GM23338 (cell line): ENCODE measurements at regions not wholly inside any gene's neighbourhood (a gene's known extent, or its start where the extent isn't known, plus 50 kb on each side); places are given as distances from the start of the nearest gene placed in this dataset.

Experiments
- ATAC-seq: fragments of 200-7000 bp; cut with Tn5 transposase; 3 replicates; pipeline ENCODE4 v1.9.1; 2020
- DNase-seq: peaks from one replicate; pipeline ENCODE4 v3.0.0-alpha.2; 2015; ENCODE audit warnings: low spot score
- H2AFZ ChIP-seq: fragments of 200-600 bp; sonication (generic); 2 replicates; pipeline ENCODE4 v1.8.0; 2016; ENCODE audit warnings: antibody characterized with exemption, mild to moderate bottlenecking, moderate library complexity
- H3F3A ChIP-seq: fragments of 200-600 bp; sonication (generic); replicated peaks from 2 replicates; pipeline ENCODE4 v1.8.0; 2017; ENCODE audit warnings: antibody characterized with exemption, mixed run types, low read depth
- H3K27ac ChIP-seq: fragments of 200-600 bp; sonication (generic); 2 replicates; pipeline ENCODE4 v1.6.1; 2016; ENCODE audit warnings: low read depth
- H3K27me3 ChIP-seq: fragments of 200-600 bp; sonication (generic); 2 replicates; pipeline ENCODE4 v1.8.0; 2016; ENCODE audit warnings: mild to moderate bottlenecking, mixed run types, moderate library complexity; ENCODE audit not compliant: insufficient read depth
- H3K36me3 ChIP-seq: fragments of 200-600 bp; sonication (generic); 2 replicates; pipeline ENCODE4 v1.8.0; 2016; ENCODE audit warnings: mild to moderate bottlenecking; ENCODE audit not compliant: insufficient read depth
- H3K4me1 ChIP-seq: fragments of 200-600 bp; sonication (generic); 2 replicates; pipeline ENCODE4 v1.8.0; 2016; ENCODE audit warnings: mild to moderate bottlenecking, moderate library complexity; ENCODE audit not compliant: insufficient read depth
- H3K4me2 ChIP-seq: fragments of 200-600 bp; sonication (generic); 2 replicates; pipeline ENCODE4 v1.7.1; 2017; ENCODE audit warnings: mixed run types
- H3K4me3 ChIP-seq: fragments of 200-600 bp; sonication (generic); 2 replicates; pipeline ENCODE4 v1.6.1; 2016; ENCODE audit warnings: mixed run types
- H3K79me2 ChIP-seq: fragments of 200-600 bp; sonication (generic); replicated peaks from 2 replicates; pipeline ENCODE4 v1.8.0; 2017; ENCODE audit warnings: mild to moderate bottlenecking; ENCODE audit not compliant: insufficient read depth
- H3K9me2 ChIP-seq: fragments of 200-600 bp; sonication (generic); 2 replicates; pipeline ENCODE4 v1.8.0; 2017; ENCODE audit not compliant: insufficient read depth
- H4K20me1 ChIP-seq: fragments of 200-600 bp; sonication (generic); replicated peaks from 2 replicates; pipeline ENCODE4 v1.8.0; 2017; ENCODE audit warnings: mild to moderate bottlenecking; ENCODE audit not compliant: insufficient read depth
- H3K27ac Mint-ChIP-seq: 2 replicates; pipeline ENCODE4 v1.8.0; 2020; ENCODE audit warnings: inconsistent platforms, mild to moderate bottlenecking, moderate library complexity, mixed read lengths
- H3K27me3 Mint-ChIP-seq: 3 replicates; pipeline ENCODE4 v1.8.0; 2022; ENCODE audit warnings: low read depth, mild to moderate bottlenecking, moderate library complexity, mixed read lengths, inconsistent platforms; ENCODE audit not compliant: insufficient read depth, poor library complexity
- H3K36me3 Mint-ChIP-seq: 3 replicates; pipeline ENCODE4 v1.8.0; 2021; ENCODE audit warnings: low read depth, mild to moderate bottlenecking, inconsistent platforms, moderate library complexity, mixed read lengths
- H3K4me1 Mint-ChIP-seq: 3 replicates; pipeline ENCODE4 v1.8.0; 2020; ENCODE audit warnings: mild to moderate bottlenecking, inconsistent platforms, mixed read lengths
- H3K4me3 Mint-ChIP-seq: 3 replicates; pipeline ENCODE4 v1.8.0; 2021; ENCODE audit warnings: moderate library complexity, mild to moderate bottlenecking, inconsistent platforms, mixed read lengths
- H3K9me3 Mint-ChIP-seq: 3 replicates; pipeline ENCODE4 v1.8.0; 2020; ENCODE audit warnings: moderate library complexity, mild to moderate bottlenecking, inconsistent platforms, mixed read lengths
- CREB1 ChIP-seq: fragments of 250-450 bp; sonication (Bioruptor Pico); IDR thresholded peaks from 2 replicates; pipeline ENCODE4 v1.5.0; 2020; ENCODE audit warnings: low read depth, mild to moderate bottlenecking, moderate library complexity
- EZH2 ChIP-seq: fragments of 200-600 bp; sonication (generic); IDR thresholded peaks from one replicate; pipeline ENCODE4 v1.8.0; 2017; ENCODE audit warnings: antibody characterized with exemption, mild to moderate bottlenecking, low read depth; ENCODE audit not compliant: unreplicated experiment
- EZH2phosphoT487 ChIP-seq: fragments of 200-600 bp; sonication (generic); IDR thresholded peaks from one replicate; pipeline ENCODE4 v1.8.1; 2018; ENCODE audit warnings: antibody characterized with exemption; ENCODE audit not compliant: unreplicated experiment
- JUNB ChIP-seq: IDR thresholded peaks from one replicate; pipeline ENCODE4 v1.6.1; 2016; ENCODE audit warnings: antibody characterized with exemption; ENCODE audit not compliant: unreplicated experiment
- NANOG ChIP-seq: IDR thresholded peaks from 2 replicates; pipeline ENCODE4 v1.6.1; 2016; ENCODE audit warnings: antibody characterized with exemption, borderline replicate concordance
- POLR2AphosphoS5 ChIP-seq: IDR thresholded peaks from 2 replicates; pipeline ENCODE4 v1.6.1; 2016; ENCODE audit warnings: antibody characterized with exemption, low read depth
- STAT1 ChIP-seq: IDR thresholded peaks from one replicate; pipeline ENCODE4 v1.6.1; 2016; ENCODE audit warnings: antibody characterized with exemption; ENCODE audit not compliant: unreplicated experiment
- ZNF114 ChIP-seq: fragments of 250-450 bp; sonication (Bioruptor Pico); IDR thresholded peaks from 2 replicates; pipeline ENCODE4 v1.5.0; 2020; ENCODE audit warnings: mild to moderate bottlenecking, moderate library complexity
- ZNF331 ChIP-seq: fragments of 250-450 bp; sonication (Bioruptor Pico); IDR thresholded peaks from 2 replicates; pipeline ENCODE4 v1.5.0; 2020; ENCODE audit warnings: low read depth, mild to moderate bottlenecking, moderate library complexity
- TF ChIP-seq, protein P1 (sequence below): IDR thresholded peaks from one replicate; pipeline ENCODE4 v1.6.1; 2018; ENCODE audit warnings: antibody characterized with exemption; ENCODE audit not compliant: unreplicated experiment
- TF ChIP-seq, protein P2 (sequence below): IDR thresholded peaks from 2 replicates; pipeline ENCODE4 v1.6.1; 2016; ENCODE audit warnings: antibody characterized with exemption
- TF ChIP-seq, protein P3 (sequence below): fragments of 250-450 bp; sonication (Bioruptor Pico); IDR thresholded peaks from 2 replicates; pipeline ENCODE4 v1.5.0; 2020; ENCODE audit warnings: mild to moderate bottlenecking, moderate library complexity
- TF ChIP-seq, protein P4 (sequence below), 2 experiments: fragments of 200-600 bp in 1 of 2; sonication (generic) in 1 of 2; conservative IDR thresholded peaks; 2 replicates each; pipeline versions ENCODE4 v1.5.1 to v1.6.1; 2016 to 2017; ENCODE audit warnings: antibody characterized with exemption in 2 of 2, low read depth in 2 of 2, mild to moderate bottlenecking in 2 of 2, moderate library complexity in 1 of 2

DNA sequence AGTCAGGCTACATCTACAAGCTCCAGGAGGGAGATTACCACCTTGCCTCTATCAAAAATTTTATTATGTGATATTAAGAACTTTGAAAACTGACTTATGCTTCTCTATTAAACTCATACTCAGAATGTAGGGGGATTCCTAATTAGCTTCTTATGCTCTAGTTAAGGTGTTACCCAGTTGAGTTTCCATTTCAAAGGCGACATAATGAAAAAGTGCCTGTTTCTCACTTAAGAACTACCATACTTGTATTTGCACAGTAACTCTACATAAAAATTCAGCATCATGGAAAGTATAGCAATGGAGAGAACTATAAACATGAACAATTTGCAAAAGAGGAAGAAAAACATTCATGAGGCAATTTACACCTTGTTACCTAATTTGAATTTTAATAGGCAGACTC is 739.1 kb downstream of the ZPLD1 start:
- H3K4me2 ChIP-seq, result no peak overlapping the region
- H3K36me3 ChIP-seq, result no peaks in the 10 kb centered on the region
- DNase-seq, result no peak
- no peak overlapping the region for H3K27ac Mint-ChIP-seq
- H3F3A ChIP-seq, result no peaks in the 10 kb centered on the region
- no peaks in the 10 kb centered on the region for H3K4me1 ChIP-seq
- H3K4me3 ChIP-seq, result no peak overlapping the region
- TF ChIP-seq STAT1 (no peak), ZNF114 (CRISPR knock-in tag) (no peak), EZH2 (no peak), POLR2AphosphoS5 (no peak), NANOG (no peak), JUNB (no peak), ZNF331 (CRISPR knock-in tag) (no peak), CREB1 (CRISPR knock-in tag) (no peak), EZH2phosphoT487 (no peak)
- TF ChIP-seq, protein P1, sequence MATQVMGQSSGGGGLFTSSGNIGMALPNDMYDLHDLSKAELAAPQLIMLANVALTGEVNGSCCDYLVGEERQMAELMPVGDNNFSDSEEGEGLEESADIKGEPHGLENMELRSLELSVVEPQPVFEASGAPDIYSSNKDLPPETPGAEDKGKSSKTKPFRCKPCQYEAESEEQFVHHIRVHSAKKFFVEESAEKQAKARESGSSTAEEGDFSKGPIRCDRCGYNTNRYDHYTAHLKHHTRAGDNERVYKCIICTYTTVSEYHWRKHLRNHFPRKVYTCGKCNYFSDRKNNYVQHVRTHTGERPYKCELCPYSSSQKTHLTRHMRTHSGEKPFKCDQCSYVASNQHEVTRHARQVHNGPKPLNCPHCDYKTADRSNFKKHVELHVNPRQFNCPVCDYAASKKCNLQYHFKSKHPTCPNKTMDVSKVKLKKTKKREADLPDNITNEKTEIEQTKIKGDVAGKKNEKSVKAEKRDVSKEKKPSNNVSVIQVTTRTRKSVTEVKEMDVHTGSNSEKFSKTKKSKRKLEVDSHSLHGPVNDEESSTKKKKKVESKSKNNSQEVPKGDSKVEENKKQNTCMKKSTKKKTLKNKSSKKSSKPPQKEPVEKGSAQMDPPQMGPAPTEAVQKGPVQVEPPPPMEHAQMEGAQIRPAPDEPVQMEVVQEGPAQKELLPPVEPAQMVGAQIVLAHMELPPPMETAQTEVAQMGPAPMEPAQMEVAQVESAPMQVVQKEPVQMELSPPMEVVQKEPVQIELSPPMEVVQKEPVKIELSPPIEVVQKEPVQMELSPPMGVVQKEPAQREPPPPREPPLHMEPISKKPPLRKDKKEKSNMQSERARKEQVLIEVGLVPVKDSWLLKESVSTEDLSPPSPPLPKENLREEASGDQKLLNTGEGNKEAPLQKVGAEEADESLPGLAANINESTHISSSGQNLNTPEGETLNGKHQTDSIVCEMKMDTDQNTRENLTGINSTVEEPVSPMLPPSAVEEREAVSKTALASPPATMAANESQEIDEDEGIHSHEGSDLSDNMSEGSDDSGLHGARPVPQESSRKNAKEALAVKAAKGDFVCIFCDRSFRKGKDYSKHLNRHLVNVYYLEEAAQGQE, result no peak
- TF ChIP-seq, protein P2, sequence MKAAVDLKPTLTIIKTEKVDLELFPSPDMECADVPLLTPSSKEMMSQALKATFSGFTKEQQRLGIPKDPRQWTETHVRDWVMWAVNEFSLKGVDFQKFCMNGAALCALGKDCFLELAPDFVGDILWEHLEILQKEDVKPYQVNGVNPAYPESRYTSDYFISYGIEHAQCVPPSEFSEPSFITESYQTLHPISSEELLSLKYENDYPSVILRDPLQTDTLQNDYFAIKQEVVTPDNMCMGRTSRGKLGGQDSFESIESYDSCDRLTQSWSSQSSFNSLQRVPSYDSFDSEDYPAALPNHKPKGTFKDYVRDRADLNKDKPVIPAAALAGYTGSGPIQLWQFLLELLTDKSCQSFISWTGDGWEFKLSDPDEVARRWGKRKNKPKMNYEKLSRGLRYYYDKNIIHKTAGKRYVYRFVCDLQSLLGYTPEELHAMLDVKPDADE, result no peak
- TF ChIP-seq, protein P3, sequence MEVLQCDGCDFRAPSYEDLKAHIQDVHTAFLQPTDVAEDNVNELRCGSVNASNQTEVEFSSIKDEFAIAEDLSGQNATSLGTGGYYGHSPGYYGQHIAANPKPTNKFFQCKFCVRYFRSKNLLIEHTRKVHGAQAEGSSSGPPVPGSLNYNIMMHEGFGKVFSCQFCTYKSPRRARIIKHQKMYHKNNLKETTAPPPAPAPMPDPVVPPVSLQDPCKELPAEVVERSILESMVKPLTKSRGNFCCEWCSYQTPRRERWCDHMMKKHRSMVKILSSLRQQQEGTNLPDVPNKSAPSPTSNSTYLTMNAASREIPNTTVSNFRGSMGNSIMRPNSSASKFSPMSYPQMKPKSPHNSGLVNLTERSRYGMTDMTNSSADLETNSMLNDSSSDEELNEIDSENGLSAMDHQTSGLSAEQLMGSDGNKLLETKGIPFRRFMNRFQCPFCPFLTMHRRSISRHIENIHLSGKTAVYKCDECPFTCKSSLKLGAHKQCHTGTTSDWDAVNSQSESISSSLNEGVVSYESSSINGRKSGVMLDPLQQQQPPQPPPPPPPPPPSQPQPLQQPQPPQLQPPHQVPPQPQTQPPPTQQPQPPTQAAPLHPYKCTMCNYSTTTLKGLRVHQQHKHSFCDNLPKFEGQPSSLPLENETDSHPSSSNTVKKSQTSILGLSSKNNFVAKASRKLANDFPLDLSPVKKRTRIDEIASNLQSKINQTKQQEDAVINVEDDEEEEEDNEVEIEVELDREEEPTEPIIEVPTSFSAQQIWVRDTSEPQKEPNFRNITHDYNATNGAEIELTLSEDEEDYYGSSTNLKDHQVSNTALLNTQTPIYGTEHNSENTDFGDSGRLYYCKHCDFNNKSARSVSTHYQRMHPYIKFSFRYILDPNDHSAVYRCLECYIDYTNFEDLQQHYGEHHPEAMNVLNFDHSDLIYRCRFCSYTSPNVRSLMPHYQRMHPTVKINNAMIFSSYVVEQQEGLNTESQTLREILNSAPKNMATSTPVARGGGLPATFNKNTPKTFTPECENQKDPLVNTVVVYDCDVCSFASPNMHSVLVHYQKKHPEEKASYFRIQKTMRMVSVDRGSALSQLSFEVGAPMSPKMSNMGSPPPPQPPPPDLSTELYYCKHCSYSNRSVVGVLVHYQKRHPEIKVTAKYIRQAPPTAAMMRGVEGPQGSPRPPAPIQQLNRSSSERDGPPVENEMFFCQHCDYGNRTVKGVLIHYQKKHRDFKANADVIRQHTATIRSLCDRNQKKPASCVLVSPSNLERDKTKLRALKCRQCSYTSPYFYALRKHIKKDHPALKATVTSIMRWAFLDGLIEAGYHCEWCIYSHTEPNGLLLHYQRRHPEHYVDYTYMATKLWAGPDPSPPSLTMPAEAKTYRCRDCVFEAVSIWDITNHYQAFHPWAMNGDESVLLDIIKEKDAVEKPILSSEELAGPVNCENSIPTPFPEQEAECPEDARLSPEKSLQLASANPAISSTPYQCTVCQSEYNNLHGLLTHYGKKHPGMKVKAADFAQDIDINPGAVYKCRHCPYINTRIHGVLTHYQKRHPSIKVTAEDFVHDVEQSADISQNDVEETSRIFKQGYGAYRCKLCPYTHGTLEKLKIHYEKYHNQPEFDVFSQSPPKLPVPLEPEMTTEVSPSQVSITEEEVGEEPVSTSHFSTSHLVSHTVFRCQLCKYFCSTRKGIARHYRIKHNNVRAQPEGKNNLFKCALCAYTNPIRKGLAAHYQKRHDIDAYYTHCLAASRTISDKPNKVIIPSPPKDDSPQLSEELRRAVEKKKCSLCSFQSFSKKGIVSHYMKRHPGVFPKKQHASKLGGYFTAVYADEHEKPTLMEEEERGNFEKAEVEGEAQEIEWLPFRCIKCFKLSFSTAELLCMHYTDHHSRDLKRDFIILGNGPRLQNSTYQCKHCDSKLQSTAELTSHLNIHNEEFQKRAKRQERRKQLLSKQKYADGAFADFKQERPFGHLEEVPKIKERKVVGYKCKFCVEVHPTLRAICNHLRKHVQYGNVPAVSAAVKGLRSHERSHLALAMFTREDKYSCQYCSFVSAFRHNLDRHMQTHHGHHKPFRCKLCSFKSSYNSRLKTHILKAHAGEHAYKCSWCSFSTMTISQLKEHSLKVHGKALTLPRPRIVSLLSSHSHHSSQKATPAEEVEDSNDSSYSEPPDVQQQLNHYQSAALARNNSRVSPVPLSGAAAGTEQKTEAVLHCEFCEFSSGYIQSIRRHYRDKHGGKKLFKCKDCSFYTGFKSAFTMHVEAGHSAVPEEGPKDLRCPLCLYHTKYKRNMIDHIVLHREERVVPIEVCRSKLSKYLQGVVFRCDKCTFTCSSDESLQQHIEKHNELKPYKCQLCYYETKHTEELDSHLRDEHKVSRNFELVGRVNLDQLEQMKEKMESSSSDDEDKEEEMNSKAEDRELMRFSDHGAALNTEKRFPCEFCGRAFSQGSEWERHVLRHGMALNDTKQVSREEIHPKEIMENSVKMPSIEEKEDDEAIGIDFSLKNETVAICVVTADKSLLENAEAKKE (CRISPR knock-in tag), result no peak
- TF ChIP-seq, protein P4, sequence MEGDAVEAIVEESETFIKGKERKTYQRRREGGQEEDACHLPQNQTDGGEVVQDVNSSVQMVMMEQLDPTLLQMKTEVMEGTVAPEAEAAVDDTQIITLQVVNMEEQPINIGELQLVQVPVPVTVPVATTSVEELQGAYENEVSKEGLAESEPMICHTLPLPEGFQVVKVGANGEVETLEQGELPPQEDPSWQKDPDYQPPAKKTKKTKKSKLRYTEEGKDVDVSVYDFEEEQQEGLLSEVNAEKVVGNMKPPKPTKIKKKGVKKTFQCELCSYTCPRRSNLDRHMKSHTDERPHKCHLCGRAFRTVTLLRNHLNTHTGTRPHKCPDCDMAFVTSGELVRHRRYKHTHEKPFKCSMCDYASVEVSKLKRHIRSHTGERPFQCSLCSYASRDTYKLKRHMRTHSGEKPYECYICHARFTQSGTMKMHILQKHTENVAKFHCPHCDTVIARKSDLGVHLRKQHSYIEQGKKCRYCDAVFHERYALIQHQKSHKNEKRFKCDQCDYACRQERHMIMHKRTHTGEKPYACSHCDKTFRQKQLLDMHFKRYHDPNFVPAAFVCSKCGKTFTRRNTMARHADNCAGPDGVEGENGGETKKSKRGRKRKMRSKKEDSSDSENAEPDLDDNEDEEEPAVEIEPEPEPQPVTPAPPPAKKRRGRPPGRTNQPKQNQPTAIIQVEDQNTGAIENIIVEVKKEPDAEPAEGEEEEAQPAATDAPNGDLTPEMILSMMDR (conservative IDR thresholded peaks at IDR 0.05; ENCODE audit: low read depth in 2 of 2), result no peak
- H3K27ac ChIP-seq, result no peak overlapping the region
- 0 out of 2 replicates have a peak overlapping the region, but pooled peaks have one; percentile 16 for H2AFZ ChIP-seq
- H3K79me2 ChIP-seq, result no peaks in the 10 kb centered on the region
- no peak overlapping the region for H3K4me3 Mint-ChIP-seq
- H3K9me3 Mint-ChIP-seq, result no peaks in the 10 kb centered on the region
- no peak for ATAC-seq
- H3K27me3 ChIP-seq, result no peaks in the 10 kb centered on the region
- no peaks in the 10 kb centered on the region for H3K9me2 ChIP-seq
- H4K20me1 ChIP-seq, result no peaks in the 10 kb centered on the region
- H3K4me1 Mint-ChIP-seq, result peaks cover 7% of the 10 kb centered on the region; the same call in 2 of the 3 replicates
- H3K36me3 Mint-ChIP-seq, result no peaks in the 10 kb centered on the region
- H3K27me3 Mint-ChIP-seq, result no peaks in the 10 kb centered on the region
